HL-60 (cell line): ENCODE measurements at regions not wholly inside any gene's neighbourhood (a gene's known extent, or its start where the extent isn't known, plus 50 kb on each side); places are given as distances from the start of the nearest gene placed in this dataset.

Experiments
- POLR2AphosphoS5 ChIP-seq: IDR thresholded peaks from 2 replicates; pipeline ENCODE4 v1.6.1; 2012; ENCODE audit warnings: low read depth
- TF ChIP-seq, protein P1 (sequence below): IDR thresholded peaks from one replicate; pipeline ENCODE4 v1.5.1; 2011; ENCODE audit warnings: low read length, control low read depth, inconsistent platforms; ENCODE audit not compliant: insufficient read depth
- TF ChIP-seq, protein P2 (sequence below): IDR thresholded peaks from 2 replicates; pipeline ENCODE4 v1.6.1; 2012; ENCODE audit warnings: low read depth; ENCODE audit not compliant: insufficient replicate concordance

DNA sequence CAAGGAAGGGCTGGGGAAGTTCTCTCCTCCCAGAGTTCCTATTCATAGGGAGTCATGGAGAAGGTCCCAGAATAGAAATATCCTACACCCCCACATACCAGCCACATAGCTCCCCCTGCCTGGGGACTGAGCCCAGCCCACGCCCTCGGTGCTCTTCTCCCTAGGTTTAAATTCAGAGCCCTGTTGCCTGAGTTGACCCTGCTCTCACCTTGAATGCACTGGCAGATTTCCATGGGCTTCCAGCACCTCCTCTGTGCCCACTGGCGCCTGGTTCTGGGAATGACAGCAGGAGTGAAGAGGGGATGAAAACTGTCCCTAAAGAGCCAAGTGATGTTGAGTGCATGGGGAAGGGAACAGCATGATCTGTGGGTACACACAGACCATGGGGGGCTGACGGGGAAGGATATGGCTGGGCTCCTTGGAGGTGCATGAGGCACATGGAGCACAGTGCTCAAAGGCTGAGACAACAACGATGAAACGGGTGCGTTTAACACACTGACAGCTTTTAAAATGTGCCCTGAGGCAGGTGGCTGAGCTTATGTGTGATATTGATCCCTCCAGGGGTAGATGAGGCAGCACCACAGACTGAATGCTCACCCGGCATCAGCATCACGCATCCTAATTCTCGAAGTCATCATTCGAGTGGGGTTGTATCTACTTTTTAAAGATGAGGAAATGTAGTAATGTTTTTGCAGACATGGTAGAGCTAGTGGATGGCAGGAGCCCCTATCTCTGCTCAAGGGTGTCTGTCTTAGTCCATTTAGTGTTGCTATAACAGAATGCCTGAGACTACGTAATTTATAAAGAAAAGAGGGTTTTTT lies 53.7 kb upstream of the IGFBP3 start:
- TF ChIP-seq POLR2AphosphoS5: no peak
- TF ChIP-seq, protein P1, sequence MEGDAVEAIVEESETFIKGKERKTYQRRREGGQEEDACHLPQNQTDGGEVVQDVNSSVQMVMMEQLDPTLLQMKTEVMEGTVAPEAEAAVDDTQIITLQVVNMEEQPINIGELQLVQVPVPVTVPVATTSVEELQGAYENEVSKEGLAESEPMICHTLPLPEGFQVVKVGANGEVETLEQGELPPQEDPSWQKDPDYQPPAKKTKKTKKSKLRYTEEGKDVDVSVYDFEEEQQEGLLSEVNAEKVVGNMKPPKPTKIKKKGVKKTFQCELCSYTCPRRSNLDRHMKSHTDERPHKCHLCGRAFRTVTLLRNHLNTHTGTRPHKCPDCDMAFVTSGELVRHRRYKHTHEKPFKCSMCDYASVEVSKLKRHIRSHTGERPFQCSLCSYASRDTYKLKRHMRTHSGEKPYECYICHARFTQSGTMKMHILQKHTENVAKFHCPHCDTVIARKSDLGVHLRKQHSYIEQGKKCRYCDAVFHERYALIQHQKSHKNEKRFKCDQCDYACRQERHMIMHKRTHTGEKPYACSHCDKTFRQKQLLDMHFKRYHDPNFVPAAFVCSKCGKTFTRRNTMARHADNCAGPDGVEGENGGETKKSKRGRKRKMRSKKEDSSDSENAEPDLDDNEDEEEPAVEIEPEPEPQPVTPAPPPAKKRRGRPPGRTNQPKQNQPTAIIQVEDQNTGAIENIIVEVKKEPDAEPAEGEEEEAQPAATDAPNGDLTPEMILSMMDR: no peak
- TF ChIP-seq, protein P2, sequence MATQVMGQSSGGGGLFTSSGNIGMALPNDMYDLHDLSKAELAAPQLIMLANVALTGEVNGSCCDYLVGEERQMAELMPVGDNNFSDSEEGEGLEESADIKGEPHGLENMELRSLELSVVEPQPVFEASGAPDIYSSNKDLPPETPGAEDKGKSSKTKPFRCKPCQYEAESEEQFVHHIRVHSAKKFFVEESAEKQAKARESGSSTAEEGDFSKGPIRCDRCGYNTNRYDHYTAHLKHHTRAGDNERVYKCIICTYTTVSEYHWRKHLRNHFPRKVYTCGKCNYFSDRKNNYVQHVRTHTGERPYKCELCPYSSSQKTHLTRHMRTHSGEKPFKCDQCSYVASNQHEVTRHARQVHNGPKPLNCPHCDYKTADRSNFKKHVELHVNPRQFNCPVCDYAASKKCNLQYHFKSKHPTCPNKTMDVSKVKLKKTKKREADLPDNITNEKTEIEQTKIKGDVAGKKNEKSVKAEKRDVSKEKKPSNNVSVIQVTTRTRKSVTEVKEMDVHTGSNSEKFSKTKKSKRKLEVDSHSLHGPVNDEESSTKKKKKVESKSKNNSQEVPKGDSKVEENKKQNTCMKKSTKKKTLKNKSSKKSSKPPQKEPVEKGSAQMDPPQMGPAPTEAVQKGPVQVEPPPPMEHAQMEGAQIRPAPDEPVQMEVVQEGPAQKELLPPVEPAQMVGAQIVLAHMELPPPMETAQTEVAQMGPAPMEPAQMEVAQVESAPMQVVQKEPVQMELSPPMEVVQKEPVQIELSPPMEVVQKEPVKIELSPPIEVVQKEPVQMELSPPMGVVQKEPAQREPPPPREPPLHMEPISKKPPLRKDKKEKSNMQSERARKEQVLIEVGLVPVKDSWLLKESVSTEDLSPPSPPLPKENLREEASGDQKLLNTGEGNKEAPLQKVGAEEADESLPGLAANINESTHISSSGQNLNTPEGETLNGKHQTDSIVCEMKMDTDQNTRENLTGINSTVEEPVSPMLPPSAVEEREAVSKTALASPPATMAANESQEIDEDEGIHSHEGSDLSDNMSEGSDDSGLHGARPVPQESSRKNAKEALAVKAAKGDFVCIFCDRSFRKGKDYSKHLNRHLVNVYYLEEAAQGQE: no peak
